GOT3 (cell line): ENCODE measurements at regions not wholly inside any gene's neighbourhood (a gene's known extent, or its start where the extent isn't known, plus 50 kb on each side); places are given as distances from the start of the nearest gene placed in this dataset.

Experiments used
- DNase-seq: peaks from one replicate; lab custom pipeline; 2025; ENCODE audit warnings: mixed read lengths; lab: John Stamatoyannopoulos, UW

DNA sequence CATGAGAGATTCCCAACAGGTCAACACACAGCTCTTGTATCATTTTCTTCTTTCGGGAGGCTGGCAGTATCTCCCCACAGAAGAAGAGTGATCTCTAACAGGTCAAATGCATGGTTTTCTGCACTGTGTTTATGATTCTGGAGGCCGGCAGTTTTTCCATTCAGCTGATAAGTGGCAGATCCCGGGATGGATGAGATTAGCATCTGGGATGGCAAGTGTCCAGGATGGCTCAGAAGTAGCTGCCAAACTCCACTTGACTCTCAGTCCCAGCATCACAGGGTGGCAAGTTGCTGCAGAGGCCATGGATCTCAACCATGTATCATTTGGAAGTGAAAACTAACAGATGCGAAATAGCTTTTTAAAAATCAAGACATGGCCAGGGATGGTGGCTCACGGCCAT, 97.8 kb upstream of the SLC44A1 start:
- DNase-seq = no peak

DNA sequence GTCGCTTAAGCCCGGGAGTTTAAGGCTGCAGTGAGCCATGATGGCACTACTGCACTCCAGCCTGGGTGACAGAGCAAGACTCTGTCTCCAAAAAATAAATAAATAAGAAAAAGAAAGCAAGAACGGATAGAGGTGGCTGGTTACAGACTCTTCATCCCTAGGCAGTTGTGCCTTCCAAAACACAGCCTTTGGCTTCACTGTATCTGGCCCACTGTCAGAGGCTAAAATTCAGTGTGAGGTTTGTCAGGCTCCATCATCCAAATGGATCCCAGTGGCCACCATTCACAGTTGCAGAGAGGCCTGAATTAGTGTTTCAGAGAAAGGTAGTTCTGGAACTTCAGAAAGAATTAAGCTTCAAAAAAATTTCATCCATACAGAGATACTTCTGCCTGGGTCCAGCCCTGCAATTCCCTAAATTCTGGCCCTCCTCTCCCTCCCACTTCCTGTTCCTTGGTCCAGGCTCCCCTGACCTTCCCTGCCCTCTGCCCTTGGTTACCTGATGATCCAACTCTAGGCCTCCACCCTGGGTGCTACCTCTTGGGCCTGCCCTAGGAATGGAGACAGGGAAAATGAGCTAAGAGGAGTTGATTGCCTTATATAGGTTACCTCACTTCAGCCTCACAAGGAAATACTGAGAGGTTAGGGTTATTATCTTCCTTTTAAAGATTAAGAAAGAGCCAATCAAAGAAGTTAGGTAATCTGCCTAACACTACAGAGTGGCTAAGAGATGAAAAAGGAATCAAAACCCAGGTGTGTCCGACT, 97.2 kb upstream of the SLC44A1 start:
- no peak for DNase-seq

DNA sequence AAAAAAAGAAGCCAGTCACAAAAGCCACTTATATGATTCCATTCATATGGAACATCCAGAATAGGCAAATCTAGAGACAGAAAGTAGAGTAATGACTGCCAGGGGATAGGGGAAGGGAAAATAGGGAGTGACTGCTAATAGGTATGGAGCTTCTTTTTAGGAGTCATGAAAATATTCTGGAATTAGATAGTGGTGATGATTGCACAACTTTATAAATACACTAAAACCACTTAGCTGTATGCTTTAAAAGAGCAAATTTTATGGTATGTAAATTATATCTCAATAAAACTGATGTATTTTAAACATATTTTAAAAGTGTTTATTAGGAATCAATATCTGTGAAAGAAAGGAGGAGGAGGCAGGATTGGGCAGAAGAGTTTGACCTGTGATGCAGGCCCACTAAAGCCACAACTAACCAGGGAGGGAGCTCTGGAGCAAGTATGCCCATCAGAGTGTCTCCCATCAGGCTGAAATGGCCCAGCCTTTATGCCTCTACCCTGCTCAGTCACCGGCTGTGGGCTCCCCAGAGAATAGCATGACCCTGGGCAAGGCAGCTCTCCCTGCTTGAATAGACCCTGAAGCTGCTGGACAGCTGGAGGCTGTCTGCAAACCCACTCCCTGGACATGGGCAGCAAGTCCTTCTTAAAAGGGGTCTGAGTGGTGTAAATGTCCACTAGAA, 96.0 kb upstream of the SLC44A1 start:
- no peak for DNase-seq

DNA sequence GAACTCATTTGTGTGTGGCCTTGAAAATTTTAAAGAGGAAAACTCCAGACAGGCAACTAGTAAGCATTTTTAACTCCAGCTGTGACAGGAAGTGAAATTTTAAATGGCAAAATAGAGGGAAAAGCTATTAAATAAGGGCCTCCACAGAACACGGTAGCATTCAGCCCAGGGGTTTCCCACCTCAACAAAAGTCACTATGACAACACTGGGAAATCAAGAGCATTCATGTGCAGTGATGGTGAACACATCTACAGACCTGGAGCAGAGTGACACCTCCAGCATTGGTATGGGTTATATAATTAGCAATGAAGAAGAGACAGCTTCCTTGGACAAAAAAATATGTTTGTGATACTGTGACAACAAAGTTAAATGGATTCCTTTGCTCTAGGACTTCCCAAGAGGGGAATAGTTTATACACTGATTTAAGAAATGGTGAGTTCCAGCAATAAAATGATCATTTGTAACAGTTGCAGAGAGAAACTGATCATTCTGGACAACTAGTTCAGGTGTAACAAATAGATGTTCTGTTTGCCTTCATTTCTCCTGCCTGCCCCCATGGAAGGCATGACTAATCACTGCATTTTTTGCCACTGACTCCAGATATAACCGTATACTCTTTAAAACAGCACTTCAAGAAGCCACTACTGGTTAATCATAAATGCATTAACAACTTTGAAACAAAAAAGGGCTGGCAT, 93.3 kb upstream of the SLC44A1 start:
- no peak for DNase-seq

- DNase-seq = no peak
Measured at GRCh38 chr9:105151686-105151995, 92.8 kb upstream of the SLC44A1 start.

GRCh38 chr9:105154723-105155191, 89.7 kb upstream of the SLC44A1 start:
- DNase-seq = no peak

- DNase-seq = no peak
Measured at GRCh38 chr9:105157171-105157583, 87.3 kb upstream of the SLC44A1 start.

- DNase-seq = no peak
Measured at GRCh38 chr9:105158020-105158419, 86.4 kb upstream of the SLC44A1 start.

- DNase-seq = no peak
Measured at GRCh38 chr9:105158898-105159297, 85.6 kb upstream of the SLC44A1 start.

DNA sequence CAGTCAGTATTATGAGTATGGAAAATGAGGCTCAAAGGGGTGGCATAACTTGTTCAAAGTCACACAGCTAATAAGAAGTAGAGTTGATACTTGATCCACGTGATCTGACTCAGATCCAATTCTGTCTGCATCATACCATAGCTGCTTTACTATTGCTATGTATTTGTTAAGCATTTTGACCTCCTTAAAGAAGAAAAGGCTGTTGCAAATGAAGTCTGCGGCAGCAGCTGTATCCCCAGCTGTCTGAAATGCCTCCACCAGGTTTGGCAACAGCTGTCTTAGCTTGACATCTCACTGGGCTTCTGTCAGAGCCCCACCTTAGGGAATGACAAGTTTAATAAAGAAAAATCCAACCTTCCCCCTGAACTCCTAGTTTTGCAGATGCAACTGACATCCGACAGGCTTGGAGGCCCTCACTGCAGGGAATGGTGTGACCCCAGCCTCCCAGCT, 75.6 kb upstream of the SLC44A1 start:
- no peak for DNase-seq

- no peak for DNase-seq
Measured at GRCh38 chr9:105171076-105171475, 73.4 kb upstream of the SLC44A1 start.

DNA sequence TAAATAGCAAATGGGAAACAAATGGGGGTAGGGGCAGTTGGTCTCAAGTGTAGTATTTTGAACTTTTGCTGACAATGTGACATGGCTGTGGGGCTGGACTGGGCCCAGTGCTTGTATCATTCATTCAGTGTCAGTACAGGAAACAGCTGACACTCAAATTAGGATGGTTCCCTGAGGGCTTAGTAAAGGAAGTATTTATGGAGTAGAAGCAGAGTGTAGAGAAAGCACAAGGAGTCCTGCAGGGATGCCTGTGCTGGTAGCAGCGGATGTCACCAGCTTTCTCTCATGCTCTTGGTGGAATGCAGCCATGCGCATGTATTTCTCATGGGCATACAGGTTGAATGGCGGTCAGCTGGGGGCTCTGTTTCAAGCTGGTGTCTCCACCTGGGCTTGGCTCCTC, 72.9 kb upstream of the SLC44A1 start:
- DNase-seq = no peak

DNA sequence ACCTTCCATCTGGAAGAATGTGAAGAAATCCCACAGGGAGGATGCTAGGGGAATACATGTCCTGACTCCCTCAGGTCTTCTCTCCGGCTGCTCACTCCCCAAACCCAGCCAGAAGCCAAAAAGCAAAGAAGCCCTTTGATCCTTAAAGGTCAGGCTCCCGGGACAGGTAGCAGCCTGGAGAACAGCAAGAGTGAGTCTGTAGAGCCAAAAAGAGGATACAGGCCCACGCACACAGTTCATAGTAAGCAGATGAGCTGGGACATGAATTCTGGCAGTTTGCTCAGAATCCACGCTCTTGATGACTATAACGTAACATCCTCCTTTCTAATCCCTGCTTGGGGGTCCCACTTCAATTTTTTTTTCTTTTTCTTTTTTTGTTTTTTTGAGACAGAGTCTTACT, 72.0 kb upstream of the SLC44A1 start:
- no peak for DNase-seq

- no peak for DNase-seq
Measured at GRCh38 chr9:105173306-105173705, 71.1 kb upstream of the SLC44A1 start.

- no peak for DNase-seq
Measured at GRCh38 chr9:105173826-105174225, 70.6 kb upstream of the SLC44A1 start.

DNA sequence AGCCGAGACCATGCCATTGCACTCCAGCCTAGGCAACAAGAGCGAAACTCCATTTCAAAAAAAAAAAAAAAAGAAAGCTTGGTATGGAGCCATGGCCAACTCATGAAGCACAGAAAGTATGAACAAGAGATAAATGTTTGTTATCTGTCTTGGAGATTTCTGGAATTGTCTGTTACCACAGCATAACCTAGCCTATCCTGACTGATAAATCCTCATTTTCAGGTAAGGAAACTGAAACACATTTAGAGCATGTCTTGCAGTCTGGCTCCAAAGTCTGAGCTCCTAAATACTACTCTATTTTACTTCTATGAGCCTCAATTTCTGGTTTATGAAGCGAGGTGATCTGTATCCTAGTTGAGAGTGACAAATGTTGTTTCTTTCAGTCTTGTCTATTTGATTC, 68.3 kb upstream of the SLC44A1 start:
- DNase-seq = no peak

DNA sequence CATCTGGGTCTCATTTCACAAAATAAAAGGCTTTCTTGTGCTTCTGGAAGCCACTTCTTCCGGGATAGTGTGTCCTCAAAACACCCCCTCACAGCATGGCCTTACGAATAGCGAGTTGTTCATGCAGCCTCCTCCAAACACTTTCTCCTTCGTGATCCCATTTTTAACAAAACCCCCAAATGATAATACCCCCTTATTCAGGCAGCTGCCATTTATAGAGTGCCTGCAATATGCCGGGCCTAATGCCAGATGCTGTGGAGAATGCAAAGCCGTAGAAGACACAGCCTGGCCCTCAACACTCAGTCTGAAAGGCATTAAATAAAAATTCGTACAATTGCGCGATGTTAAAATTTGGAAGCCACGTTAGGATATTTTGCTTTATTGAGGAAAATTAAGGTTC, 66.4 kb upstream of the SLC44A1 start:
- DNase-seq = no peak

- no peak for DNase-seq
Measured at GRCh38 chr9:105187781-105188180, 56.7 kb upstream of the SLC44A1 start.

DNA sequence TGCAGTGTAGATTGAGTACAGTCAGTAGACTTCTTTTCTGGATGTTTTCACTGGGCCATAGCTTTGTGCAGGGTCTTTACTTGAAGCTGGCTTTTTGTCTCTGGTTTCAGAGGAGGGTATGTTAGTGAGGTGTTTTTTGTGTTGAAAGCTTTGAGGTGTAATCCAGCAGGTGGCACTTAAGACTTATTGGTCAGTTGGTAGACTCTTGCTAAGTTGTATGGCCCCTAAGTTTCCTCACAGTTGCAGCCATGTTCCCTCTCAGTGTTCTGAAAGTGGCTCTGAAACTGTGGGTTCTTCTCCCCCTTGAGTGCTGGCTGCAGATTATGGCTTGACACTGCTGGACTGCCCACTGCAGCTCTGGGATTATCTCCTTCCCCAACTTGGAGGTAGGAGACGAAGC, 55.7 kb upstream of the SLC44A1 start:
- DNase-seq = no peak

GRCh38 chr9:105191508-105192121, 52.8 kb upstream of the SLC44A1 start:
- no peak for DNase-seq

DNA sequence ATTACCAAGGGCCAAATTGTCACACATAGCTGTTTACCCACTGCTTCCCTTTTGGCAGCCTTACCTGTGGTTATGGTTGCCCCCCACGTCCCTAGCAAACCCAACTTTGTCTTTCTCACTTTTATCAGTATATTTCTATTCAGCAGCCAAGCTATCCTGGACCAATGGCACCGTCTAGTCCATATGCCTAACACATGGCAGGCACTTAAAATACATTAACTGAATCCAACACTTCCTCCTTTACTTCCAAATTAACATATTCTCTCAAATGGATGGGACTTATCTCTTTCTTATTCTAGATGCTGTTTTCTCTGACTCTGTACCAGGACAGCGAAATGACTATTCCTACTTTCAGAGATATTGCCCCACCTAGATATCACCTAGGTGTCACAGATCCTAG, 50.9 kb upstream of the SLC44A1 start:
- no peak for DNase-seq

DNA sequence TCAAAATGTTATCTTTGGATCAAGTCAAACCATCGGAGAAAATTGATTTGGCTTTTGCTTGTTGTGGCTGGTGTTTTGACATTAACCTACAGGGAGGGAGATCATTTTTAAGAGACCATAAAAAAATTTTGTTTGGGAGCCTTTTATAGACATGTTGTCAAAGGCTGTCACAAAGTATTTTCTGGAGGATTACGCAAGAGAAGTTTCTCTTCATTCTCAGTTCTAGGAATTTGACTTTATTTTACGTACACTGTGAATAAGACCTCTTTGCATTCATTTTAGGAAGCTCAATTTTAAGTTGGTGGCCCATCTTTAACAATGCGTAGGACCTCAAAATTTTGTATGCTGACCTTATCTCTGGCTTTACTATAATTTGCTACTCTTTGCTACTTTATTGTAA, 50.2 kb upstream of the SLC44A1 start:
- DNase-seq = no peak
